ENCODE measurements at regions not wholly inside any gene's neighbourhood (a gene's known extent, or its start where the extent isn't known, plus 50 kb on each side); places are given as distances from the start of the nearest gene placed in this dataset.

GRCh38 chr3:102665183-102665582 lies 230.4 kb downstream of the ZPLD1 start:
- TF ChIP-seq ZNF302 (CRISPR knock-in tag; IDR thresholded peaks at IDR 0.05) (no peak), HOXB5 (CRISPR knock-in tag; IDR thresholded peaks at IDR 0.05) (no peak), CTCF (IDR thresholded peaks at IDR 0.05) (no peak), CEBPB (IDR thresholded peaks at IDR 0.05) (no peak), USF2 (IDR thresholded peaks at IDR 0.05) (no peak), RAD21 (conservative IDR thresholded peaks at IDR 0.05 in 1 of 2, IDR thresholded peaks at IDR 0.05 in 1 of 2) (no peak), POLR2A (IDR thresholded peaks at IDR 0.05; ENCODE audit: low read length) (no peak)

Data from A549 (cell line).